Activated CD4-positive, alpha-beta T cell treated with anti-CD3 and anti-CD28 coated beads, Interleukin-2, amount 10 ng/mL, durations not matched to agents 24 days and 14 days (primary cell): ENCODE measurements at regions not wholly inside any gene's neighbourhood (a gene's known extent, or its start where the extent isn't known, plus 50 kb on each side); places are given as distances from the start of the nearest gene placed in this dataset.

Source experiments
- DNase-seq: peaks from one replicate; pipeline ENCODE4 v3.0.0; 2022
- H3K27ac Mint-ChIP-seq: one replicate; pipeline ENCODE4 v1.8.0; 2022; ENCODE audit warnings: mild to moderate bottlenecking, mixed read lengths
- H3K27me3 Mint-ChIP-seq: one replicate; pipeline ENCODE4 v1.8.0; 2022; ENCODE audit warnings: mixed read lengths
- H3K36me3 Mint-ChIP-seq: one replicate; pipeline ENCODE4 v1.8.0; 2022; ENCODE audit warnings: low read depth, mild to moderate bottlenecking, mixed read lengths
- H3K4me1 Mint-ChIP-seq: one replicate; pipeline ENCODE4 v1.8.0; 2021; ENCODE audit warnings: mixed read lengths
- H3K4me3 Mint-ChIP-seq: one replicate; pipeline ENCODE4 v1.8.0; 2022; ENCODE audit warnings: mild to moderate bottlenecking, moderate library complexity, mixed read lengths
- H3K9me3 Mint-ChIP-seq: one replicate; pipeline ENCODE4 v1.8.0; 2021; ENCODE audit warnings: mixed read lengths
- intact Hi-C: fragments of 100-400 bp; cut with micrococcal nuclease; formaldehyde crosslinking; loops from one replicate; pipeline ENCODE4 v1.15.1; 2023

DNA sequence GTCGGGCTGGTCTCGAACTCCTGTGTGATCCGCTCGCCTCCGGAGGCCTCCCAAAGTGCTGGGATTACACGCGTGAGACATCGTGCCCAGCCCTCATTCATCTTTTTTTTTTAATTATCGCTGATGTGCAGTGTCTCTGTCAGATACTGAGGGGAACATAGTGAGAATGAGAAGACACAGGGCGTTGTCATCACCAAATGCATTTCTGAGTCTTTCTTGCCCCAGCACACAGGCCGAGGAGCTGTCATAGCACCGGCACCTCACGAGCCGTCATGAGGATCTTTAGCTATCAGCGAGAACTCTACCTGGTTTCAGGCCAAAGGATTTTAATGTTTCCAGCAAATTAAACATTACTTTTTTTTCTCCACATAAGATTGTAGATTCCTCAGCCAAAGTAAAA, 548.0 kb upstream of the SOX11 start:
- H3K4me3 Mint-ChIP-seq = no peak overlapping the region
- intact Hi-C loops = no loop called here
- no peaks in the 10 kb centered on the region for H3K27me3 Mint-ChIP-seq
- no peaks in the 10 kb centered on the region for H3K36me3 Mint-ChIP-seq
- H3K4me1 Mint-ChIP-seq = no peaks in the 10 kb centered on the region
- H3K9me3 Mint-ChIP-seq = peaks cover 6% of the 10 kb centered on the region
- H3K27ac Mint-ChIP-seq = no peak overlapping the region
- DNase-seq = no peak

DNA sequence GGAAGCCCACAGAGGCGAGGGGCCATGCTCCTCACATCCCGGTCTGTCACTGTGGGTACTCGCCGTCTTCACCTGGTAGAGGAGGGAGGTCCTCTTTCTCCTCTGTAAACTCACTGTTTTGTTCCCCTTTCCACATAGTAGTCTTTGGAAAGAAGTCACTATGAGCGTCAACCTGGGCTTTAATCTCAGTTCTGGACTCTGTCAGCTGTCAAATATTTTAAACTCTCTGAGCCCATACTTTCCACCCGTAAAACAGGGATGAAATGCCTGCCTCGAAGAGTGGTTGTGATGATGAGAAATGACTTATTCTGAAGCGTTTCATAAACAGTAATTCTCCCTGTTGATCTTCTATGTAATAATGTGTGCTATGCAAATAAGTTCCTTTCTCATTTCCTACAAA, 547.1 kb upstream of the SOX11 start:
- intact Hi-C loops = no loop called here
- no peak for DNase-seq
- Mint-ChIP-seq H3K27ac (no peak overlapping the region), H3K4me3 (no peak overlapping the region), H3K4me1 (no peaks in the 10 kb centered on the region), H3K27me3 (no peaks in the 10 kb centered on the region), H3K36me3 (no peaks in the 10 kb centered on the region), H3K9me3 (peaks cover 6% of the 10 kb centered on the region)

DNA sequence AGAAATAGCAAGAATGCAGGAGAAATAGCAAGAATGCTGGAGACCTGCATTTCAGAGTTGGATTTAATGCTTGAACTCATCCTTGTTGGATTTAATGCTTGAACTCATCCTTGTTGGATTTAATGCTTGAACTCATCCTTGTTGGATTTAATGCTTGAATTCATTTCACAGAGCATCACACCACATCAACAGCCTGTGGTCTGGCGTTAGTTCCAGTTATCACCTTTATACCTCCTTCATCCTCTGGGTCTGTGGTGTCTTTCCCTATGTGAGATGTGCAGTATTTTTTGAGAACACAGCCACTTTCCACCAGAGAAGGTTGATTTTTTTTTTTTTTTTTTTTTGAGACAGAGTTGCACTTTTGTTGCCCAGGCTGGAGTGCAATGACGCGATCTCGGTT, 546.4 kb upstream of the SOX11 start:
- DNase-seq = no peak
- Mint-ChIP-seq H3K4me1 (no peaks in the 10 kb centered on the region), H3K36me3 (no peaks in the 10 kb centered on the region), H3K27me3 (no peaks in the 10 kb centered on the region), H3K4me3 (no peak overlapping the region), H3K9me3 (peaks cover 6% of the 10 kb centered on the region), H3K27ac (no peak overlapping the region)
- intact Hi-C loops = no loop called here

DNA sequence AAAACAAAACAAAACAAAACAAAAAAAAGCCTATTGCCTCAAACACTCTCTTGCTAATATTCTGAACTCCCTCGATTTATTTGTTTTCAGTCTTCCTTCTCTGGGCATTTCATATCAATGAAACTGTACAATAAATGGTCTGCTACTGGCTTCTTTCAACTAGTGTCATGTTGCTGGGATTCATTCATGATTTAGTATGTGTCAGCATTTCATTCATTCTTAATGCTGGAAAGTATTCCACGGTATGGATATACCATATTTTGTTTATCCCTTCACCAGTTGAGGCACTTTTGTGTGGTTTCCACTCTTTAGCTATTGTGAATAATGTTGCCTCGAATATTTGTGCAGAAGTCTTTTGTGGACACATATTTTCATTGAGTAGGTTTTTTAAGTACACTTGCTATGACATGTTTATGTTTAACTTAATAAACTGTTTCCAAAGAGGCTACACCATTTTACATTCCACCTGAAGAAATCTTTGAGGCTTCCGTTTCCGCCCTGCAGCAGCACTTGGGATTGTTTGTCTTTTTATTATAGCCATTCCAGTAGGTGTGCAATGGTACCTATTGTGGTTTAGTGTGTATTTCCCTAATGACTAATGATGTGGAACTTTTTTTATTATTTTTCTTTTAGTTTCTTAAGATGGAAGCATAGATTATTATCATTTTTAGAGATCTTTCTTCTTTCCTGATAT, 543.6 kb upstream of the SOX11 start:
- Mint-ChIP-seq H3K27ac (no peak overlapping the region), H3K4me1 (no peaks in the 10 kb centered on the region), H3K4me3 (no peak overlapping the region), H3K36me3 (no peaks in the 10 kb centered on the region), H3K27me3 (no peaks in the 10 kb centered on the region), H3K9me3 (peaks cover 9% of the 10 kb centered on the region)
- intact Hi-C loops = no loop called here
- no peak for DNase-seq

DNA sequence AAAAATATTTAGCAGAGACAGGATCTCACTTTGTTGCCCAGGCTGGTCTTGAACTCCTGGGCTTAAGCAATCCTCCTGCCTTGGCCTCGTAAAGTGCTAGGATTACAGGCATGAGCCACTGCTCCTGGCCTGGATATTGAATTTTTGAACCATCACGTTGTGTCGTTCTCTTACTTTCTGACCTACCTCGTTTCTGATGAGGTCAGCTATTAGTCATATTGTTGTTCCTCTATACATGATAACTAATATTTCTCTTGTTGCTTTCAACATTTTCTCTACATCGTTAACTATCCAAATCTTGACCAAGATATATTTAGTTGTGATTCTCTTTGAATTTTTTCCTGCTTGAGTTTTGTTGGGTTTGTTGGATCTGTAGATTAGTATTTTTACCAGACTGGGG, 541.3 kb upstream of the SOX11 start:
- H3K27me3 Mint-ChIP-seq = no peaks in the 10 kb centered on the region
- H3K4me1 Mint-ChIP-seq = no peaks in the 10 kb centered on the region
- no peaks in the 10 kb centered on the region for H3K36me3 Mint-ChIP-seq
- intact Hi-C loops = no loop called here
- no peak overlapping the region for H3K4me3 Mint-ChIP-seq
- H3K9me3 Mint-ChIP-seq = peaks cover 7% of the 10 kb centered on the region
- DNase-seq = no peak
- H3K27ac Mint-ChIP-seq = no peak overlapping the region

DNA sequence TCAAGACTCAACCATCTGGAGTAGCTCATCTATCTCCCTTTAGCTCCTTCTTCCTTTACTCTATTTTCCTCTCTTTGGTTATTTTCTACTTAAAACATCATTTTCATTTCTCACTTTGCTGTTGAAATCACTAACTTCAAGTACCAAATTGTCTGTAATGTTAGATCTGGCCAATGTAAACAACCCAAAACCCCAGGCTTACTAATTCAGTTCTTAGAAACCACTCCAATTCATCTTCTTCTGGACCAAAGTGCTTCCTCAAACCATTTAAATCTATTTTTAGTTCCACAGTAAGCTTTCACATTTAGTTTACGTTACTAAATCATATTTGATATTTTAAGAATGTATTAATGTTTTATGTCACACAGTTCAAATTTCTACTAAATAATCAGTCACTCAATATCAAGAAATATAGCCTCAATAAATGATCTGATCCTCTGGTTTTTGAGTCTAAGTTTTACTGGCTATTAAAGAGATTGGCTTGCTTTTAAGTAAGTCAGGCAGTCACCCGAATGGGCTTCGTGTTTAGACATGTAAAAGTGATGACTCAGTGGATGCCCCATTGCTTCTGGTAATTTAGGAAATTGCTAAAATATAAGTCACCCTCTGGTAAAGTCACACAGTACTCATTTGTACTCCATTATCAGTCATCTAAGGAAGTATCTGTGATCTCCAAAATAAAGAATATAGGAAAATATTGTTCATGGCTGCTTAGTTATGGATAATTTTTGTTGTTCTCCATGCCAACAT, 527.2 kb upstream of the SOX11 start:
- no peaks in the 10 kb centered on the region for H3K36me3 Mint-ChIP-seq
- H3K27ac Mint-ChIP-seq = no peak overlapping the region
- H3K4me3 Mint-ChIP-seq = no peak overlapping the region
- no peaks in the 10 kb centered on the region for H3K27me3 Mint-ChIP-seq
- H3K9me3 Mint-ChIP-seq = peaks cover 4% of the 10 kb centered on the region
- H3K4me1 Mint-ChIP-seq = no peaks in the 10 kb centered on the region
- intact Hi-C loops = no loop called here
- DNase-seq = no peak

DNA sequence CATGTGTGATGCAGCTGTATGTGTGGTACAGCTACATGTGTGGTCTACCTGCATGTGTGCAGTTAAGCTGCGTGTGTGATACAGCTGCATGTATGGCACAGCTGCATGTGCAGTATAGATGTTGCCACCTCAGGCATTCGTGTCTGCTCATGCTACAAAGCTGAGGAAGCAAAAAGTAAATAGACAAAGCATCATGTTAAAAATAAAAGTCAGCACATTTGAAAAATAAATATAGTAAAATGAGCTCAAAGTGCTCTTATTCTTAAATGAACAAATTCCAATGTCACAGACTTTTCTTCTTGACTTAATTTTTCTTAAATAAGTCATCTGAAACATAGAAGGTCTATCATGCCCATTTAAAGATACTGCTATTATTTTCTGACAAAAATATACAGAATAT, 519.3 kb upstream of the SOX11 start:
- H3K4me3 Mint-ChIP-seq = no peak overlapping the region
- peaks cover 5% of the 10 kb centered on the region for H3K9me3 Mint-ChIP-seq
- no peaks in the 10 kb centered on the region for H3K27me3 Mint-ChIP-seq
- DNase-seq = no peak
- H3K27ac Mint-ChIP-seq = no peak overlapping the region
- no peaks in the 10 kb centered on the region for H3K4me1 Mint-ChIP-seq
- intact Hi-C loops = no loop called here
- no peaks in the 10 kb centered on the region for H3K36me3 Mint-ChIP-seq

DNA sequence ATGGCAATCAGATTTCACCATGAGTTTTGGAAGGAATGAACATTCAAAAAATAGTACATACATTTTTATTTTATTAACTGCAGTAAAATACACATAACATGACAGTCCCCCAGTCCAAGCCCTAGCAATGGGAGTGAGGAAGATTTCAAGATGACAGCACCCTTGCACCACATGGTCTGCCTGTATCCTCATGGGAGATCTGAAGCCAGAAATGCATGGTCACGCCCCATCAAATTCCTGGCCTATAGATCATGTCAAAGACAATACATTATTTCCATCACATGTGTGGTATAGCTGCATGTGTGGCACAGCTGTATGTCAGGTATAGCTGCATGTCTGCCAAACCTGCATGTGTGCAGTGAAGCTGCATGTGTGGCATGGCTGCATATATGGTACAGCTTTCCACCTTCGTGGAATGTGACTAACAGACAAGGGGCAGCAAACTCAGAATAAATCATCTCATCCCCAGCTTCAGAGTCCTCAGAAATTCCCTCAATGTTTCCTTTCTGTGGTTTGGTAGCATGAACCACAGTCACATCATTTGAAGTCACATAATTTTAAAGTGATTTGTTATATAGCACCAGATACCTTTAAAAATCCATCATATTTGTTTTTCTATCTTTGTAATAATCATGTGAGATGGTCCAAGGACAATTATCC, 518.2 kb upstream of the SOX11 start:
- no peak overlapping the region for H3K27ac Mint-ChIP-seq
- no peak for DNase-seq
- H3K9me3 Mint-ChIP-seq = peaks cover 5% of the 10 kb centered on the region
- no peak overlapping the region for H3K4me3 Mint-ChIP-seq
- no peaks in the 10 kb centered on the region for H3K36me3 Mint-ChIP-seq
- no peaks in the 10 kb centered on the region for H3K27me3 Mint-ChIP-seq
- intact Hi-C loops = no loop called here
- H3K4me1 Mint-ChIP-seq = no peaks in the 10 kb centered on the region

DNA sequence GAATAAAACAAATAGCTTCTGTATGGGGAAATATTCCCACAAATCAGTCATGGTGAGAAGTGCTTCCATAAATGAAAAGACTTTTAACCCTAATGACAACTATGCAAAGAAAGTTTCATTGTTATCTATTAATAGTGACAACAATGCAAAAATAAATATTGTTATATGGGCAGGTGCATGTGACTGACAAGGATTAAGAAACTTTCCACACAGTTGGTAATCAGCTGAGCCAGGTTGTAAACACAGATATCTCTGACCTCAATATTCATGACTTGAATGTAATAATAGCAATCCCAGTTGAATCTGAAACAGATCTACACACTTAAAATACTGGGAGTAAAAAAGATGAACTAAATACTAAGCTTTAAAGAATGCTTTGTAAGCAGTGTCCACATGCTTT, 517.0 kb upstream of the SOX11 start:
- no peaks in the 10 kb centered on the region for H3K27me3 Mint-ChIP-seq
- DNase-seq = no peak
- H3K4me3 Mint-ChIP-seq = no peak overlapping the region
- no peaks in the 10 kb centered on the region for H3K4me1 Mint-ChIP-seq
- peaks cover 5% of the 10 kb centered on the region for H3K9me3 Mint-ChIP-seq
- no peaks in the 10 kb centered on the region for H3K36me3 Mint-ChIP-seq
- H3K27ac Mint-ChIP-seq = no peak overlapping the region
- intact Hi-C loops = no loop called here

DNA sequence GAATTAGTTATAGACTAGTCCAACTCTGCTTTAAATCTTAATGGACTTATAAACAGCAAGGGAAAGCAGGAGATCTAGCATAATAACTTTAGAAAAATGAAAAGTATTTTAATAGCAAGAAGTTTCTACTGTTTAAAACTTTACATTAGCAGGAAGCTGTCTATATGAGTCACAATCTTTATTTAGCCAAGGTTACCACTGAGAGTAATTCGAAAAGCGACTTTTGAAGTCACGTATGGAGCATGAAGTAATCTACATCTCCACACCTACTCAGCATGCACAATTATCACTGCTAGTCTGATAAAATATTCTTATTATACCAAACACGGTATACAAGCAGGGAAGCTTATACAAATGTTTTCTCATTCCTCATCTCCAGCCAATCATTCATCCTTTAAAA, 515.4 kb upstream of the SOX11 start:
- intact Hi-C loops = no loop called here
- no peak for DNase-seq
- peaks cover 5% of the 10 kb centered on the region for H3K9me3 Mint-ChIP-seq
- H3K4me3 Mint-ChIP-seq = no peak overlapping the region
- no peak overlapping the region for H3K27ac Mint-ChIP-seq
- no peaks in the 10 kb centered on the region for H3K27me3 Mint-ChIP-seq
- H3K36me3 Mint-ChIP-seq = no peaks in the 10 kb centered on the region
- H3K4me1 Mint-ChIP-seq = no peaks in the 10 kb centered on the region

DNA sequence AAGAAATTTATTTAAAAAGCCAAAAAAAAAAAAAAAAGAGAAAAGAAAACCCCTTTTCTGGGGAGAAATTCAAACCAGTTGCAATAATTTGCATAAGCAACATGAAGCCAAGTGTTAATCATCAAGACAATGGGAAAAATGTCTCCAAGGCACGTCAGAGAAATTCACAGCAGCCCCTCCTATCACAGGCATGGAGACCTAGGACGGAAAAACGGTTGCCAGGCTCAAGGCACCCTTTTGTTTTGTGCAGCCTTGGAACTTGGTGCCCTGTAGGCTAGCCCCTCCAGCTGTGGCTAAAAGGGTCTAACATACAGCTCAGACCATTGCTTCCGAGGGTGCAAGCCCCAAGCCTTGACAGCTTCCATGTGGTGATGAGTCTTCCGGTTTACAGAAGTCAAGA, 509.2 kb upstream of the SOX11 start:
- intact Hi-C loops = no loop called here
- Mint-ChIP-seq H3K27me3 (no peaks in the 10 kb centered on the region), H3K9me3 (no peaks in the 10 kb centered on the region), H3K27ac (no peak overlapping the region), H3K4me1 (no peaks in the 10 kb centered on the region), H3K4me3 (no peak overlapping the region), H3K36me3 (no peaks in the 10 kb centered on the region)
- DNase-seq = no peak

DNA sequence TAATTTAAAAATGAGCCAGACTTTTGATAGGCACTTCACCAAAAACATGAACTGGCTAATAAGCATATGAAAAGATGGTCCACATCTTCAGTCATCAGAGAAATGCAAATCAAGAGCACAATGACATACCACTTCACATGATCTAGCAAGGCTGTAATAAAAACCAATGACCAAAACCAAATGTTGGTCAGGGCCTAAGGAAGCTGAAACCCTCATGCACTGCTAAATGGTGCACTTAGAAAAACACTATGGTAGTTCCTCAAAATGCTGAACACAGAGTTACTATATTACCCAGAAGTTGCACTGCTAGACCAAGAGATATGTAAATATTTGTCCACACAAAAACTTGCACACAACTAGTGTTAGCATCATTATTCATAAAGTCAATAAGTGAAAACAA, 504.9 kb upstream of the SOX11 start:
- Mint-ChIP-seq H3K4me3 (no peak overlapping the region), H3K4me1 (no peaks in the 10 kb centered on the region), H3K36me3 (no peaks in the 10 kb centered on the region), H3K9me3 (no peaks in the 10 kb centered on the region), H3K27ac (no peak overlapping the region), H3K27me3 (no peaks in the 10 kb centered on the region)
- intact Hi-C loops = no loop called here
- DNase-seq = no peak

DNA sequence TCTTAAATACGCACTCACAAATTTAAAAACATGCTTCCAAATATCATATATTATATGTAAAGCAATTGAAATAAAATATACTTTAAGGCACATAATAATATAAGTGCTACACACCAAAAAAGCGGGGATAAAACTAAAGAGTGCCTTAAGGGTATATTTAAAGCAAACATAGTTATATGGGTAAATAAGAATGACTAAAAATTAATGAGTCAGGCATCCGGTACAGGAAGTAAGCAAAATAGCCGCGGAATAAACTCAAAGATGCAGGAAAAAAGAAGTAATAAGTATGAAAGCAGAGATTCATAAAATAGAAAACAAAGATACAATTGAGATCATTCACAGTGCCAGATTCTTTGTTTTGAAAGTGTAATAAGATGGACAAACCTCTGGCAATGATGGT, 503.5 kb upstream of the SOX11 start:
- no peaks in the 10 kb centered on the region for H3K36me3 Mint-ChIP-seq
- no peaks in the 10 kb centered on the region for H3K4me1 Mint-ChIP-seq
- no peak for DNase-seq
- H3K9me3 Mint-ChIP-seq = no peaks in the 10 kb centered on the region
- H3K4me3 Mint-ChIP-seq = no peak overlapping the region
- no peaks in the 10 kb centered on the region for H3K27me3 Mint-ChIP-seq
- no peak overlapping the region for H3K27ac Mint-ChIP-seq
- intact Hi-C loops = no loop called here

DNA sequence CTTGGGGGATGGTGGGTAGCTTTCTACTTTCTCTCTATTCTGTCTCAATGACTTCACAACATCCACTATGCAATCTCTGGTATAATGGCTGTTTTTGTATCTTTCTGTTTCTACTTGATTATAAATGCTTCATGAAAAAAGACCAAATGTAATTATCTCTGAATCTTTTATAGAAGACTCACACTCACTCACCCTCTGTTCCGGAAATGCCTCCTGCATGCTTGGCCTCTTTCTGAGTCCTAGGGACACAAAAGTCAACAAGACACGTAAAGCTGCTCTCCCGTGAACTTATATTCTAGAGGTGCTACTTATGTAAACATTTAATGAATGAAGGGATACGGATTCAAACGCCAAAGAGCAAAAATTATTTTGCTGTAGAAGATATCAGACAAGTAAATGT, 502.2 kb upstream of the SOX11 start:
- Mint-ChIP-seq H3K27ac (no peak overlapping the region), H3K4me1 (no peaks in the 10 kb centered on the region), H3K36me3 (no peaks in the 10 kb centered on the region), H3K9me3 (no peaks in the 10 kb centered on the region), H3K4me3 (no peak overlapping the region), H3K27me3 (no peaks in the 10 kb centered on the region)
- intact Hi-C loops = no loop called here
- DNase-seq = no peak
